ENCODE measurements at regions not wholly inside any gene's neighbourhood (a gene's known extent, or its start where the extent isn't known, plus 50 kb on each side); places are given as distances from the start of the nearest gene placed in this dataset.
A peak's percentile ranks its signal among the peaks of the same experiment; 100 is the strongest.

DNA sequence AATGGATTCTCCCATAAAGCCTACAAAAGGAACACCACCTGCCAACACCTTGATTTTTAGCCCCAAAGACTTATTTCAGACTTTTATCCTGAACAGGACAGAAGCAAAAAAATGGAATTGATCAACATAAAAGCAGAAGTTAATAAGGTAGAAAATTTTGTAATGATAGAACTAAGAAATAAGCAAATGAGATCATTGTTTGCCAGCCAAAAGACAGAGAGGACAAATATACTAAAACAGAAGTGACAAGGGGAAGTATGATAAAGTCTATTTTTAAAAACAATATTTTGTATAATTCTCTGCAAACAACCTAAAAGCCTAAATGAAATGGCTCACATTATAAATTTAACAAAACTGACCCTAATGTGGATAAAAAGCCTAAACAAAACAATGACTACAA, 110.5 kb upstream of the PRSS3 start:
- peaks cover 8% of the 10 kb centered on the region for H3K4me1 ChIP-seq (ENCODE audit: low read depth, poor library complexity, severe bottlenecking)
- H3K4me3 ChIP-seq (IDR thresholded peaks at IDR 0.05; ENCODE audit: insufficient read depth, low read depth, low read length) = no peak overlapping the region
- no peak overlapping the region for H2AFZ ChIP-seq (ENCODE audit: low read depth)
- H3K27ac ChIP-seq = no peak overlapping the region
- no peak overlapping the region for H3K9ac ChIP-seq
- H3K79me2 ChIP-seq (ENCODE audit: insufficient read depth, low read depth) = no peaks in the 10 kb centered on the region
- TF ChIP-seq, protein P1, sequence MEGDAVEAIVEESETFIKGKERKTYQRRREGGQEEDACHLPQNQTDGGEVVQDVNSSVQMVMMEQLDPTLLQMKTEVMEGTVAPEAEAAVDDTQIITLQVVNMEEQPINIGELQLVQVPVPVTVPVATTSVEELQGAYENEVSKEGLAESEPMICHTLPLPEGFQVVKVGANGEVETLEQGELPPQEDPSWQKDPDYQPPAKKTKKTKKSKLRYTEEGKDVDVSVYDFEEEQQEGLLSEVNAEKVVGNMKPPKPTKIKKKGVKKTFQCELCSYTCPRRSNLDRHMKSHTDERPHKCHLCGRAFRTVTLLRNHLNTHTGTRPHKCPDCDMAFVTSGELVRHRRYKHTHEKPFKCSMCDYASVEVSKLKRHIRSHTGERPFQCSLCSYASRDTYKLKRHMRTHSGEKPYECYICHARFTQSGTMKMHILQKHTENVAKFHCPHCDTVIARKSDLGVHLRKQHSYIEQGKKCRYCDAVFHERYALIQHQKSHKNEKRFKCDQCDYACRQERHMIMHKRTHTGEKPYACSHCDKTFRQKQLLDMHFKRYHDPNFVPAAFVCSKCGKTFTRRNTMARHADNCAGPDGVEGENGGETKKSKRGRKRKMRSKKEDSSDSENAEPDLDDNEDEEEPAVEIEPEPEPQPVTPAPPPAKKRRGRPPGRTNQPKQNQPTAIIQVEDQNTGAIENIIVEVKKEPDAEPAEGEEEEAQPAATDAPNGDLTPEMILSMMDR (conservative IDR thresholded peaks at IDR 0.05; ENCODE audit: low read depth, low read length) = no peak
- no peaks in the 10 kb centered on the region for H3K27me3 ChIP-seq (ENCODE audit: insufficient read depth, low read depth)
- no peaks in the 10 kb centered on the region for H3K36me3 ChIP-seq (ENCODE audit: insufficient read depth)
- H4K20me1 ChIP-seq (ENCODE audit: insufficient read depth) = no peaks in the 10 kb centered on the region
- H3K4me2 ChIP-seq = no peak overlapping the region

DNA sequence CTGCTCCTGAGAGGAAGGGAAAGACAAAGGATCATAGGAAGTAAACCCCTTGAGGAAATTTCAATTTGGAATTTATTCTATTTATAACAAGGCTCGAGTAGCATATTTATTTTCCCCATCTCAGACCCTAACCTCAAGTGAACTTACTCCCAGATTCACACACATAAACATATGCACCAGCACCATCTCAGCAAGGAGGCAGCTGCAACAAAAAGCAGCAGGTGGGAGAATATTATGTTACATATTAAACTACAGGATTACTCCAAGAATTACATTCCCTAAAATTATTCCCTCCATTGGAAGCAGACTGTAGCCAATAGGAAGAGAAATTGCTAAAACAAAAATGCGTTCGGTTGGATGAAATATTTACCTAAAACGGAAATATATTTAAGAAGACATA, 108.4 kb upstream of the PRSS3 start:
- no peaks in the 10 kb centered on the region for H3K36me3 ChIP-seq (ENCODE audit: insufficient read depth)
- H3K79me2 ChIP-seq (ENCODE audit: insufficient read depth, low read depth) = no peaks in the 10 kb centered on the region
- no peaks in the 10 kb centered on the region for H3K4me1 ChIP-seq (ENCODE audit: low read depth, poor library complexity, severe bottlenecking)
- H3K9ac ChIP-seq = no peak overlapping the region
- H3K27ac ChIP-seq = no peak overlapping the region
- H3K4me2 ChIP-seq = no peak overlapping the region
- no peaks in the 10 kb centered on the region for H3K27me3 ChIP-seq (ENCODE audit: insufficient read depth, low read depth)
- TF ChIP-seq, protein P1 (conservative IDR thresholded peaks at IDR 0.05; ENCODE audit: low read depth, low read length) = no peak
- no peak overlapping the region for H2AFZ ChIP-seq (ENCODE audit: low read depth)
- H4K20me1 ChIP-seq (ENCODE audit: insufficient read depth) = no peaks in the 10 kb centered on the region
- no peak overlapping the region for H3K4me3 ChIP-seq (IDR thresholded peaks at IDR 0.05; ENCODE audit: insufficient read depth, low read depth, low read length)

DNA sequence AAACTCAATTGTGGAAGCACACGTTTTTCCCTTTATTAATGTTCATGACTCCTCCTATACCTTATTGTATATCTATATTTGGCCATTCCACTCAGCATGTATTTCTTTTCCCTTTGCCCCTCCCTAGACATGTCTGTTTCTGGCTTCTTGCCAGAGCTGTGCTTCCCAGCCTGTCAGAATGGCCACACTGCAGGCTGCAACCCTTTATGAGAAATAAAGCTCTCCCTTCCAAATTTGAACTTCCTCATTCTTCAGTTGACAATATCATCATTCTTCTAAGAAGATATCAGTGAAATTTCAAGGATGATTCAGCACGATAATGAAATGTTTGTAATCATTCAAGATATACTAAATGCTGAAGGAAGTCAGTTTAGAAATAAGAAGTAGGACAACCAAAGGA, 107.6 kb upstream of the PRSS3 start:
- H3K9ac ChIP-seq = no peak overlapping the region
- H3K27me3 ChIP-seq (ENCODE audit: insufficient read depth, low read depth) = no peaks in the 10 kb centered on the region
- H3K27ac ChIP-seq = no peak overlapping the region
- no peak overlapping the region for H3K4me3 ChIP-seq (IDR thresholded peaks at IDR 0.05; ENCODE audit: insufficient read depth, low read depth, low read length)
- TF ChIP-seq, protein P1 (conservative IDR thresholded peaks at IDR 0.05; ENCODE audit: low read depth, low read length) = no peak
- no peaks in the 10 kb centered on the region for H3K4me1 ChIP-seq (ENCODE audit: low read depth, poor library complexity, severe bottlenecking)
- H4K20me1 ChIP-seq (ENCODE audit: insufficient read depth) = no peaks in the 10 kb centered on the region
- H3K36me3 ChIP-seq (ENCODE audit: insufficient read depth) = no peaks in the 10 kb centered on the region
- H3K79me2 ChIP-seq (ENCODE audit: insufficient read depth, low read depth) = no peaks in the 10 kb centered on the region
- H3K4me2 ChIP-seq = no peak overlapping the region
- H2AFZ ChIP-seq (ENCODE audit: low read depth) = no peak overlapping the region

DNA sequence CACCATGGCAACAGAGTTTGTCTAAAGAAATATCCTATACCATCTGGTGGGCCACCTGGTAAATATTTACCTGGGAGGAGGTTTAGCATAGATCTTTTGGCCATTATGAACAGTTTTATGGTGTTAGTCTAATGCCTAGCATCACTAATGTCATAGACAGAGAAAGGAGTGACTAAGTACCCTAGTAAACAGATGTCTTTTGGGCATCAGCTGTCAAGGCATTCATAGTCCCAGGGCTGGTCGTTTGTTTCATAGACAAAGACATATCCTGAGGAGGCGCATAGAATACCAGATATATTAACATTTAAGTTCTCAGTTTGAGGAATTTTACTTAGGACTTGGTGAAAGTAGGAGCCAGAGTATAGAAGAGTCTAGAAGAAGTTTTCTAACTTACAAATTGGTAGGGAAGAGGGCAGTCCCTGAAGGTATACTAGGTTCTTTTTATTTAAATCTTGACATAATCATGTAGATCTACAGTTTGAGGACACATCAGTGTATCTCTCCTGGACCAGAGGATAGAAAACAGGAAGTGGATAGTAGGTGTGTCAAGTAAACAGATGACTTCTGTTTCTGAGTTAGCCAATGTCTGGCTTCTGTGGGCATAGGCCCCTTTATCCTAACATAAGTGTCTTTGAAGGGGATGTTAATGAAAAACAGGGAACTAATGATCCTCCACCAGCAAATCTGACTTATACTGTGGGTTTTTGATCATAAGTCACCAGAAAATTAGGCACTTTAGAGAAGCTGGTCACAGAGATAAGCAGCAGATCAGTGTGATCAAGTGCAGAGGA, 105.0 kb upstream of the PRSS3 start:
- H3K27me3 ChIP-seq (ENCODE audit: insufficient read depth, low read depth) = no peaks in the 10 kb centered on the region
- H3K27ac ChIP-seq = no peak overlapping the region
- no peaks in the 10 kb centered on the region for H3K4me1 ChIP-seq (ENCODE audit: low read depth, poor library complexity, severe bottlenecking)
- H3K79me2 ChIP-seq (ENCODE audit: insufficient read depth, low read depth) = no peaks in the 10 kb centered on the region
- H2AFZ ChIP-seq (ENCODE audit: low read depth) = peak overlapping the region; percentile 11; the same call in 1 of the 2 replicates
- H3K9ac ChIP-seq = no peak overlapping the region
- TF ChIP-seq, protein P1 (conservative IDR thresholded peaks at IDR 0.05; ENCODE audit: low read depth, low read length) = no peak
- H3K36me3 ChIP-seq (ENCODE audit: insufficient read depth) = no peaks in the 10 kb centered on the region
- H3K4me2 ChIP-seq = no peak overlapping the region
- no peak overlapping the region for H3K4me3 ChIP-seq (IDR thresholded peaks at IDR 0.05; ENCODE audit: insufficient read depth, low read depth, low read length)
- H4K20me1 ChIP-seq (ENCODE audit: insufficient read depth) = no peaks in the 10 kb centered on the region

Data from KMS-11 (cell line).